NCI-H2171 treated with DMSO at 0.1 percent for 48 hours (cell line): ENCODE measurements at regions not wholly inside any gene's neighbourhood (a gene's known extent, or its start where the extent isn't known, plus 50 kb on each side); places are given as distances from the start of the nearest gene placed in this dataset.
"Not testable (repeated sequence)": the region's sequence is repeated elsewhere in the genome, so short reads cannot be mapped to it uniquely, and the experiment has no call there.

Experiments used
- DNase-seq: peaks from one replicate; lab custom pipeline; 2025; lab: John Stamatoyannopoulos, UW

GRCh38 chrX:66912417-66912816 is 273.5 kb upstream of the EDA2R start:
- no peak for DNase-seq

GRCh38 chrX:66902081-66902480 is 263.2 kb upstream of the EDA2R start:
- no peak for DNase-seq

- DNase-seq = no peak
Measured at GRCh38 chrX:66900886-66901285, 262.0 kb upstream of the EDA2R start.

GRCh38 chrX:66892004-66892403 is 253.1 kb upstream of the EDA2R start:
- no peak for DNase-seq

DNA sequence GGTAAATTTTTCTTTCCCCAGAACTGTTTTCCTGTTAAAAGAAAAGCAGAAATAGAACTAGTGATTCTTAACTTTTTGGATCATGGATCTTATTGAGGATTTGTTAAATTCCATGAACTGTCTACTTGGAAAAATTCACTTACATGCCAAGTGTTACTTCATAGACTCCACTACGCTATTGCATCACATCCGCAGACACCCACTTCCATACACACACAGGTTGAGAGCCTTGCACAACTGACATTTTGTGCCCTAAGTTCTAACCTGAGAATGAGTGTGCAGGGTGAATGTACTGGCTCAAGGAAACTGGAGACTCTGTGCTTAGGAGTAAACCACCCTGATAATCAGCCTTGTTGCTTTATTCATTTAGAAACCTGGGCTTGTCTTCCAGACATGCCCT is 250.5 kb upstream of the EDA2R start:
- DNase-seq = no peak

GRCh38 chrX:66882101-66882500 is 243.2 kb upstream of the EDA2R start:
- DNase-seq = no peak

- no peak for DNase-seq
Measured at GRCh38 chrX:66876776-66877175, 237.9 kb upstream of the EDA2R start.

GRCh38 chrX:66872771-66873170 is 233.9 kb upstream of the EDA2R start:
- peak; percentile 3 for DNase-seq

GRCh38 chrX:66863721-66864120 is 224.8 kb upstream of the EDA2R start:
- no peak for DNase-seq

GRCh38 chrX:66833426-66833825 is 194.5 kb upstream of the EDA2R start:
- DNase-seq = no peak

GRCh38 chrX:66815227-66815626 is 176.3 kb upstream of the EDA2R start:
- no peak for DNase-seq

DNA sequence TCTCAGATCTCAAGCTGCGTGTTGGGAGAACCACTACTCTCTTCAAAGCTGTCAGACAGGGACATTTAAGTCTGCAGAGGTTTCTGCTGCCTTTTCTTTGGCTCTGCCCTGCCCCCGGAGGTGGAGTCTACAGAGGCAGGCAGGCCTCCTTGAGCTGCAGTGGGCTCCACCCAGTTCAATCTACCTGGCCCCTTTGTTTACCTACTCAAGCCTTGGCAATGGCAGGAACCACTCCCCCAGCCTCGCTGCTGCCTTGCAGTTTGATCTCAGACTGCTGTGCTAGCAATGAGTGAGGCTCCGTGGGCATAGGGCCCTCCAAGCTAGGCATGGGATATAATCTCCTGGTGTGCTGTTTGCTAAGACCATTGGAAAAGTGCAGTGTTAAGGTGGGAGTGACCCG is 155.6 kb upstream of the EDA2R start:
- DNase-seq = not testable (repeated sequence)

- no peak for DNase-seq
Measured at GRCh38 chrX:66766318-66766717, 127.4 kb upstream of the EDA2R start.

- no peak for DNase-seq
Measured at GRCh38 chrX:66760651-66761050, 121.8 kb upstream of the EDA2R start.

DNA sequence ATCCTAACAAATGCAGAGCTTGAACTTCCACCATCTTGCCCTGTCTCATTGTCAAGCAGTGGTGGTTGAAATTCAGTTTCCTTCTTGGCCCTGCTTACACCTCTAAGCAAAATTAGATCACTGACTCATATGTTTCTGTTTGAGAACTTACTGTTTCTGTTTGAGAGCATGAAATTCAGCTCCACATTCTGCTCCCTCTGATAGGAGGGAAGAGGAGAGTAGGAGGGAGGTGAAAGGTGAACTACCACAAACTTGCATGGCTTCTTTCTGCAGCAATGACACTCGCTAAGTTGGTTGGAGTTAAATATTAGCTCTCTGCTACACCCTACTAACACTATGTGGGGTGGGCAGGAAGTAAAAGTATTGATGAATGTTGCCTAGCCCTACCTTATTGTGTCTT is 117.8 kb upstream of the EDA2R start:
- no peak for DNase-seq

DNA sequence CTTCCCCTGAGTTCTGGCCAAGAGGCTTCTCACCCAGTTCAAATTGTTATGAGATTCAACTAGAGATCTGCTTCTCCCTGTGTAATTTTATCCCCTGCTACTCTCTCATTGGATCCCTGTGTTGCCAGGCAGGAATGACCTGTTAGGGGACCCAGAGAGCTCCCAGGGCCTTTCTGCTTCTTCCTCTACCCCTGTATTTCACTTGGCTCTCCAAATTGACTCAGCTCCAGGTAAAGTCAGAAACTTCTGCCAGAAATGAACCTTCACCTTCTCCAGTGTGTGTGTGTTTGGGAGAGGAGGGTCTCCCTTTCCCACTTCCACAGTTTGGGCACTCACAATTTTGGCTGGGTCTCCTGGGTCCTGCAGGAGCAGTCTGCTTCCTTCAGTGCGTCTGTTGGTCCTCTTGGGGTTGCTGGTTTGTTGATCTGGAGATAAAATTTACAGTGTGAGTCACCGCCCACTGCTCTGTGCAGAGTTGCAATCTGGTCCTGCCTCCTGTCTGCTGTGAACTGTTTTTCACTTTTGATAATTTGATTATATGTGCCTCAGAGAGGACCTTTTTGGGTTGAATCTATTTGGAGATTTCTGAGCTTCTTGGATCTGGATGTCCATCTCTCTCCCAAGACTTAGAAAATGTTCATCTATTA is 112.4 kb upstream of the EDA2R start:
- no peak for DNase-seq

DNA sequence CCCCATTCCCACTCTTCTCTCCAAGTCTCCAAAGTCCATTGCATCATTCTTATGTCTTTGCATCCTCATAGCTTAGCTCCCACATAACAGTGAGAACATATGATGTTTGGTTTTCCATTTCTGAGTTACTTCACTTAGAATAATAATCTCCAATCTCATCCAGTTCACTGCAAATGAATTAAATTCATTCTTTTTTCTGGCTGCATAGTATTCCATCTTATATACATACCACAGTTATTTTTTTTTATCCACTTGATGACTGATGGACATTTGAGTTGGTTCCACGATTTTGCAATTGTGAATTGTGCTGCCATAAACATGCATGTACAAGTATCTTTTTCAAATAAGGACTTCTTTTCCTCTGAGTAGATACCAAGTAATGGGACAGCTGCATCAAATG is 105.6 kb upstream of the EDA2R start:
- DNase-seq = not testable (repeated sequence)

DNA sequence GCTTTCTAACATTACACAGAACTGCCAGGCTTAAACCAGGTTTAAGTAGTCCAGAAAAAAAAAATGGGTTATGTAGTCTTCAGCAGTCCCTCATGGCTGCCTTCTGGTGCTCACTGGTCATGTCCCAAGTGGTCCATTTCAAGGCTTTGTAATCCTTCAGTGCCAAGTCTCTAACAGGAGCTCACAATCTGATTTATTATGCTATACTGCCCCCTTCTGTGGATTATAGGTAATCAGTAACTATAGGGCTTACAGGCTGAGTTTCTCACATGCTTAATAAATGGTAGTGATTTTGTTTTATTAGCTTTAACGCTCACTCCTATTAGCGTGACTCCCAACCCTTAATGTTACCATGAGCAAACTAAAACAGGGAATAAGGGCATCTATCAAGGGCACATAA is 92.5 kb upstream of the EDA2R start:
- DNase-seq = peak; percentile 1

GRCh38 chrX:66728818-66729271 is 90.0 kb upstream of the EDA2R start:
- peak; percentile 61 for DNase-seq

DNA sequence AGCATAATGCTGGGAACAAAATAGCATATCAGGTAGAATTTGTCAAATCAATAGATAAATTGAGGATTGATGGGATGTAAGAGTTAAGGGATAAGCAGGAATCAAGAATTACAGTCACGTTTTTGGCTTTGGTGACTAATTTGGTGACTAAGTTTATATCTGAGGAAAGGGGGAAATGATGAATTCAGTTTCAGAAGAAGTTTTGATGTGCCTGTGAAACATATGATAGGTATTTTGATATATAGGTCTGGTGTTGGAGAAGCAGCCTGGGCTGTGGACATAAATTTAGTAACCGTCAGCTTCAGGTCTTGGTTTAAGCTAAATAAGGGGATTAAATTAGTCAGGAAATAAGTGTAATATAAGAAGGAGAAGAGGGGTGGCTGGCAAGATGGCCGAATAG is 79.0 kb upstream of the EDA2R start:
- DNase-seq = no peak

DNA sequence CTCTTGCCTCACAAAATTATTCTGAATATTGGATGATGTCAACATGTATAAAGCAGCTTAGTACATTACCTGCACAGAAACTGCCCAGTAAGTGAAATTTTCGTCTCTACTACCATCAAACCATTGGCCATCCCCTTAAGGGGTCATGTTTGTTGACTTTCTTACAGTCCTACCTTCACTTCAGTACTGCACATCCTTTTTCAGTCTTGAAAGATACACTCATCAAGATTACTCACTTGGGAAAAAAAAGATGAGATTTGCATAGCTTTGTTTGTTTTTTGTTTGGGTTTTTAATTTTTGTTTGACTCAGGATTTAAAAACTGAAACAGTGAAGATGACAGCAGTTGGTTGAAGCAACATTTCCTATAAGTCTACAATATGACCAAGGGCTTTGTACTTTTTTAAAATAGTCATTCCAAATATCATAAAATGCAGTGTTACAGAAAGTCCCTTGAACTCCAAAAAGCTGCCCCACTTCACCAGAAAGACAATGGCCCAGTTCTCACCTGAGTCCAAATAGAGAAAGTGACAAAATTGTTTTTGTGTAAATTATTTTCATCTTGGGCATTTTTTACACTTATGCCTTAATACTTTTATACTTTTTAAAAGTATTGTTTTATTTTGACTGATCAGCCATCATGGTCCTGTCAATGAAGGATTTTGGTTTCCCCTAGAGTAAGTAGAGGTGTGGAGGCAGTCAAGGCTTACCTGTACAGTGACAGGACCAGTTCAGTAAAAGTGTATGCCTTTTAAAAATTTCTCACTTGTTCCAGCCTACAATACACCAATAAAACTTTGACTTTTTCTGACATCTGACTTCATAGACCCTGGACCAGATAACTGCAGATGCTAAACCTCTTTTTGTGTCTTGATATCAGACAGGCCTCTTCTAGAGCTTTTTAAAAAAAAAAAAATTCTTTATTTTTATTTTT is 59.7 kb upstream of the EDA2R start:
- no peak for DNase-seq

GRCh38 chrX:66692512-66692911 is 53.6 kb upstream of the EDA2R start:
- DNase-seq = not testable (repeated sequence)
